ENCODE measurements at regions not wholly inside any gene's neighbourhood (a gene's known extent, or its start where the extent isn't known, plus 50 kb on each side); places are given as distances from the start of the nearest gene placed in this dataset.

DNA sequence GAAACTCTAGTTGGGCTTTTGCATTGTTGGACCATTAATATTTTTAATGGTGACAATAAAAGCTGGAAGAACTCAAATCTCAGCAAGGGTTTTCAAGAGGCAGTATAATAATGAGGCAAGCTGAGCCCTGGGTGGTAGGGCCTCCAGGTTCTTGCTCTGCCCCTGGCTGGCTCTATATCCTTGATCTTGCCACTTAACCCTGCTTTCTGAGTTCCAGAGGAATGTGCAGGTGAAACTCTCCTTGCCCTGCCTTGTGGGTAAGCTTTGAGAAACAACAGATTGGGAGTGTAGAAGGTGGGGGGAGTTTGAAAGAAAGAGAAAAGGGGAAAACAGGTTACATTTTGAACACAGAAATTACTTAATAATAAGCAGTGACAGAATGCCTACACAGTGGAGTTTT is 103.3 kb upstream of the MAP4K3 start:
- no peak for DNase-seq

DNA sequence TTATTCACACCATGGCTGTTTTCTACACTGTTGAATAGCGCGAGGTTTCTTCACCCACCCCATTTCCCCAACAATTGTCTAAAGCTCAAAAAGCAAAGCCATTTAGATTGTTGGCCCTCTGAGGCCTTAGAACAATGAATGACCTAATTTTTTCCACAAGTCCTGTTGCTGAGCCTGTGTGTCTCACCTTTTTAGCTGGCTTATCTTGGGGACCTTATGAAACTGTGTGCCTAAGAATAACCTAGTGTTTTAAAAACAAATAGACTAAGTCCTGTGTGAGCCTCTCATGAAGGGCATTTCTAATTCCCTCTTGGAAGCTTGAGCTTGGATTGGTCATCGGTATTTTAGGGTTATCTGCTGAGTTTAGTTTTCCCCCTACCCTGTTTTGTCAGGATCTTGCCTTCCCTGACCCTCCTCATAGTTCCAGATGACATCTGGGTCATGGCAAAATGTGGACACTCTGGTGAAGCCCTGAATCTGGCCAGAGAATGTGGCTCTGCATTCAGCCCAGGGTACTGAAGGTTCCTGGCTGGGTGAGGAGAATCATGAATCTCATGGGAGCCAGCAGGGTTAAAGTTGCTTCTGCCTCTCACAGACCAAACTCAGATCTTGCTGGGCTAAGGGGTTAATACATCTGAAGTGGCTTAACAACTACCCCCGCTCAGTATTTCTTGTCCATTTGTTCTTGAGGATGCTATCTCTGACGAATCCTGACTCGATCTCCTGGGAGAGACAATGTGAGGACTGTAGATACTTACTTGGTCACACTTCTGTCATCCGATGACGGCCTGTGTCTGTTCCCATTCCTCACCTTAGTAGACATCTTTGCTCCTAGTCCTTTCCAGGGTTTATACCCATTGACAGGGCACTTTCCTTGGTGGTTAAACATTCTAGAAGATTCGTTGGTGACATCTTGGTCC is 104.2 kb upstream of the MAP4K3 start:
- no peak for DNase-seq

DNA sequence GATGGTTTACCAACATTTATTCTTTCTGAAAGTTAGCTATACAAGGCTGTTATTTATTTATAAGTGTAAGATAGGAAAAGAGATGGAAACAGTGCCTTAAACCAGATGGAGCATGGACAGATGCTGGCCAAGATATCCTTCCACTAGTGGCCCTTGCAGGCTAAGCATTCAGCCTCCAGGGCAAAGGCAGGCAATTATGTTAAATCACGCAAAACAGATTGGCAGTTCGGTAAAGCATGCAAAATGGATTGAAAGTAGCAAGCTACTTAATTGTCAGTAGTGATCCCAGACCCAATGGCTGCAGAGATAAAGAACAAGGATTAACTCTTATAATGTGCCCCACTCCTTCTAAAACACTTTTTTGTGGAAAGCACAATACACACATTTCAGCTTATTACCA is 105.4 kb upstream of the MAP4K3 start:
- DNase-seq, result no peak

DNA sequence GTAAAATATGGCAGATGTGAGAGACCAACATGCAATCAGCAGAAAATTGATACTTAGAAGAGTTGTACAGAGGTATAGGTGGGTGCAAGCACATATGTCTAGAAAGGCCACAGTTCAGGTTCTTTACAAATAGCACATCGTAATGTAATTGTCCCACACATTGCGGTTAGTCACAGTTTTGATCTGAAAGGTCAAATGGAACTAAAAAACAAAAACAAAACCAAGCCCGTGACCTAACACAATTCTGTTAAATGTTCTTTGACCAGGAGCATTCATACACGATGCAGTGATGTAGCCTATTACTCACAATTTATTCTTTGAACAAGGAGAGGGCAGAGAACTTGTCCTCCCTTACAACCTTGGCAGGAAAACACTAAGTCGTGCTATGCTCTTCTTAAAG is 108.9 kb upstream of the MAP4K3 start:
- no peak for DNase-seq

DNA sequence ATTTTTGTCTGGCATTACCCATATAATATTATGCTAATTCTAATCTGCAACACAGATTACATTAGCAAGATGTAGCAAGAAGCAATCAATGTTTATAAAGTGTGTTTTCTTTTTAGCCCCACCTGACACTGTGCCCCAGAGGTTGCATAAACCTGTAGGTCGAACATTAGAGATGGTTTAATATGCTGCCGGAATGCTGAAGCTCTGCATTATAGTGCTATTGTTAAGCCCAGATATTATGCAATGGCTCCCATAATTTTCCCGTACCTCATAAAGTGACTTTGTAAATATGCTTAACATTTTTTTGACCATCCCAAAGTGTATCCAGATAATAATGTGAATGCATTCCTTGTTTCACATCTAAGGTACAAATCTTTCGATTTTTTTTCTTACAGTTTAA is 109.3 kb upstream of the MAP4K3 start:
- no peak for DNase-seq

DNA sequence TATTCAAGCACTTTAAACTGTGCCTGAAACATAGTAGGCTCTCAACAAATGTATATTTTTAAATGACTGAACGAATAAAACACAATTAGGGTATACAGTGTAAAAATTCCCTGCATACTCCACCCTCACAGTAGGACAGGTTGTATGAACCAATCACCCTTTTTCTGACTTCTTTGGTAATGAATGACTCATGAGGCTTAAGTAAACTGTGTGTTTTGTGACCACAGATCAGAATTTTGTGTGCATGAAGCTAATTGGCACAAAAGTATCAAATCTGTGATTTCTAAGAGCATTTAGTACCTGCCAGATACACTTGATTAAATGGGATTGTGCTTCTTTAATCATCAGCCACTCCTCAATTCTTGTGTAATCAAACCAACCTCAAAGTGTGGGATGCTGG is 109.9 kb upstream of the MAP4K3 start:
- no peak for DNase-seq

DNA sequence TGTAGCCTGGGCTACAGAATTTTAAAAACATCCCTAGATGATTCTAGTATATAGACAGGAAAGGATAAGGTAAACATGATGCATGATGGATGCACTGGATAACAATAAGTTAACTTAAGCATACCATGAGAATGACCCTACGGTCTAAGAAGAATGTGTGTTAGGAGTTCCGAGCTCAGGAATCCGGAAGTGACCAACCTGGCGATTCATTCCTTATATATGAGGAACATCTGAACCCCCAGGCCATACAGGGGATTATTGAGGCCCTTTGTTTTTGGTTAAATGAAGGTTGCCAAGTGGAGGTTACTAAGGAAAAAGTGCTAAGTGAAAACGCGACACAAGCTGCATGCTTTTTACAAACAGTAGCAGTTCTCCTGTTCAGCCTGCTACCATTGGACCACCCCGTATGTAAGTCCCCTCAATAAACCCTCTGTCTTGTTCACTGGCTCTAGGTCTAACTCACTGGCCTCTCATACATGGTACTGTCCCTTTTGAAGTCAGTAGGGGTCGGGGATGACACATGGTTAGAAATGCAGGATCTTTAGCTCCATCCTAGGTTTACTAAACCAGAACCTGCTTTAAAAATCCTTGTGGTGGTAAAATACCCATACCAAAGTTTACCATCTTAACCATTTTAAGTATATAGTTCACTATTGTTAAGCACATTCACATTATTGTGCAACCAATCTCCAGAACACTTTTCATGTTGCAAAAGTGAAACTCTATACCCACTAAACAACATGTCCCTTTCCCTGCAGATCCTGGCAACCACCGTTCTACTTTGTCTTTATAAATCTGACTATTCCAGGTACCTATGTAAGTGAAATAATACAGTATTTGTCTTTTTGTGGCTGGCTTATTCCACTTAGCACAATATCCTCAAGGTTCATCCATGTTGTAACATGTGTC is 111.0 kb upstream of the MAP4K3 start:
- DNase-seq, result peak; percentile 36

DNA sequence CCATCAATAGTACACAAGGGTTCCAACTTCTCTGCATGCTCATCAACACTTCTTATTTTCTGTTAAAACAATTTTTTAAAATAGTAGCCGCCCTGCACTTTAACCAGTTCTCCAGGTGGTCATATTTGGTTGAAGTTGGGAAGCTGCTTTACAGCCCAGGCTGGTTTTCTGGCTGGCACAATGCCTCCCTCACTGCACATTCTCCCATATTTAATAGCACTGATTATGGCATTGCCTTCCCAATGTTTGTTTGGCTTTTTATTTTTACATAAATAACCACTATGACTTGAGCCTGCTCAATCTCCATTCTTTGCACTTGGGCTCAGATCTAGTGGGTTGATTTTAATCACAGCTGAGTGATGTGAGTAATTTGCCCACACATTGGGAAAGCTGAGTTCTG is 111.9 kb upstream of the MAP4K3 start:
- no peak for DNase-seq

DNA sequence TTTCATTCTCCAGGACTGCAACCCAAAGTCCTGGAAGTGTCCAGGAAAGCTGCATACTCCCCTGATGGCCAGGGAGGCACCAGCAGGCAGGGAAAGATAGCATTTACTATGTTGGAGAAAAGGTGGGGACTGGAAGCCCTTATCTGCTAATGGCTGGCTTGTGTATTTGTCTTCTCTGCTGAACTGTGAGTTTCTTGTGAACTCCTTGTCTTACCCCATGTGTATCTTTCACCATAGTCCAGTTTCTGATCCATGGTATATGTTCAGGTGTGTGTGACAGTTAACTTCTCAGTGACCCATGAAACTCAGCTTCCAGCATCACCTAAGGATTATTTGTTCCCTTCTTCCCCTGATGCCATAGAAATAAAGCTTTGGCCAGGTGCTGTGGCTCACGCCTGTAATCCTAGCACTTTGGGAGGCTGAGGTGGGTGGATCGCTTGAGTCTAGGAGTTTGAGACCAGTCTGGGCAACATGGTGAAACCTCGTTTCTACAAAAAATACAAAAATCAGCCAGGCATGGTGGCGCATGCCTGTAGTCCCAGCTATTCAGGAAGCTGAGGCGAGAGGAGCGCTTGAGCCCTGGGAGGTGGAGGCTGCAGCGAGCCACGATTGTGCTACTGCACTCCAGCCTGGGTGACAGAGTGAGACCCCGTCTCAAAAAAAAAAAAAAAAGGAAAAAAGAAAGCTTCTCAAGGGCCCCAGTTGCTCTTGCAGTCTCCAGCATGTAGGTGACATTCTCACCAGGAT is 112.8 kb upstream of the MAP4K3 start:
- DNase-seq, result no peak

DNA sequence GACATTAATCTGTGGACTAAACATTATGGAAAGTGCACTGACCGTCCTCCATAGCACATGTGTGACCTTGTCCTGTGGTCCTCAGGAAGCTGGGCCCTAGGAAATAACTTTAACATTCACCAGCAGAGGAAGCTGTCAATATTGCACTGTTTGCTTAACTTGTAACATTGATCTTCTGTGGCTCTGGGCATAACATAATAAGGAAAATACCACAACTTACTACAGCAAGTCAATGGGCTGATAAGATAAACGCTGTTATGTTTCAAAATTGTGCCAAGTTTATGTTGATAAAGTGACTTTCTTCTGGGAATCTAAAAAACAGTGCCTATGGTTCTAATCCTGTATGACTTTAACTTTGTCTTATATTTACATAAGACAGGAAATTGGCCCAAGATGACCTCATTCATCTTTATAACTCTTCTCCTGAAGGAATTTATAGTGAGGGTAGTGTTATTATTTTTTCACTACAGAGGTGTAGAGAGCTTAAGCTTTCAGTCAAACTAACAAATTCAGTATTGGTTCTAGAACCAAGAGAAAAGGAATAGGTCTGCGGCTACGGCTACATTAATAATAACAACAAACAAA is 113.7 kb upstream of the MAP4K3 start:
- peak; percentile 11 for DNase-seq

DNA sequence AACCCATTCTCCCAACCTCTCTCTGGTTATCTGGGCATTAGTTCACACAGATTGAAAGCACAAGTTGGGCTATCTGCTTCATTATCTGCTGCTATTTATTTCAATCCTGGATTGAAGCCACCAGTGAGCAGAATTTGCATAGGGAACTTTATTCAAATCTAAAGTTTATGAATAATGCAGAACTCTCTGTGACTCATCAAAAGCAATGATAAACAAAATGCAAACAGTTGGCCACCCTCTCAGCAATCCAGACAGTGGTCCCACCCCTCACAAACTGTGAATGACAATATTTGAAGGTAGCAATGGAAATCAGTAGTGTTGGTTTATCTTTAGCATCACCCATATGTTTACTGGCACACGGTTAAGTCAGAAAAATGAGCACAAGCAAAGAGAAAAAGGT is 106.8 kb upstream of the TMEM178A start:
- DNase-seq, result no peak

DNA sequence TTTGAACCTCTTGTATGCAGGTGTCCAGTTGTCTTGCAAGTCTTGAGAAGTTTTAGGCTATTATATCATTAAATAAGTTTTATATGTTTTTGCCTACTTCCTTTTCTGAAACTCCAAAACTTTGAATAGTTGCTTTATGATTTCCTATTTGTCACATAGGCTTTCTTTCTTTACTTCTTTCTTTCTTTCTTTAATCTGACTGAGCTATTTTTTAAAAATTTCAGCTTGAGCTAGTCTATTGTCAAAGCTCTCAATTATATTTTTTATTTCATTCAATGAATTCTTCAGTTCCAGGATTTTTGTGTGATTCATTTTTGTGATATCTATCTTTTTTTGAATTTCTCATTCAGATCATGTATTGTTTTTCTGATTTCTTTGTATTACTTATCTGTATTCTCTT is 102.1 kb upstream of the TMEM178A start:
- no peak for DNase-seq

DNA sequence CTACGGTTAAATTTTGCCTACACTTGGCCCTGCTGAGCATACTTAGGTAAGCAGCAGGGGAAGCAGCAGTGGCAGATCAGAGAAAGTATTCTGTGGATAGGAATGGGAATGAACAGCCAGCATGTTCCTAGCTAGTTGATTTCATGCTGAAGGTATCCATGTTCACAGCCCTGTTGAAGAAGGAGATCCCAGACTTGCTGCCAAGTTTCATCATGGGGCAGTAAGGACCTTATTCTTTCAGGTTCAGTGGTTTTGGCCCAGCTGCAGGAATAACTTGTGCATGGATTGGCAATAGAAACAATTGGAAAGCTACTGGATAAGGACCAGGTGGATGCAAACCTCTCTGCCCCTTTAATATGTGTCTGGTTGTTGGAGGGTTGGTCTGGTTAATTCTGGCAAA is 98.2 kb upstream of the TMEM178A start:
- DNase-seq, result peak; percentile 26

DNA sequence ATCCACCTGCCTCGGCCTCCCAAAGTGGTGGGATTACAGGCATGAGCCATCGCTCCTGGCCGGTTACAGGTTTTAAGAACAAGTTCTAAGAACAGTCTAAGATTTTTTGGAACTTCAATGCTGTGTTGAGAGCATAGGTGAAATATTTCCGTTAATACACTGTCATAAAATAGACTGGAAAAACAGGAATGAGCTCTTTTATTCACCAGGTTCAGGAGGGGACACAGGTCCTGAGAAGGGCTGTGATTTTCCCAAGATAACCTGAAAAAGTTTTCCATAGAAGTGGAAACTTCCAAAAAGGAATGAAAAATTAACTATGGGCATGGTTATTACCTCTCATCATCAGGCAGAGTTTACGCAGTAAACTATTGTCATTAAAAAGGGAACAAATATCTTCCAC is 97.6 kb upstream of the TMEM178A start:
- DNase-seq, result no peak

DNA sequence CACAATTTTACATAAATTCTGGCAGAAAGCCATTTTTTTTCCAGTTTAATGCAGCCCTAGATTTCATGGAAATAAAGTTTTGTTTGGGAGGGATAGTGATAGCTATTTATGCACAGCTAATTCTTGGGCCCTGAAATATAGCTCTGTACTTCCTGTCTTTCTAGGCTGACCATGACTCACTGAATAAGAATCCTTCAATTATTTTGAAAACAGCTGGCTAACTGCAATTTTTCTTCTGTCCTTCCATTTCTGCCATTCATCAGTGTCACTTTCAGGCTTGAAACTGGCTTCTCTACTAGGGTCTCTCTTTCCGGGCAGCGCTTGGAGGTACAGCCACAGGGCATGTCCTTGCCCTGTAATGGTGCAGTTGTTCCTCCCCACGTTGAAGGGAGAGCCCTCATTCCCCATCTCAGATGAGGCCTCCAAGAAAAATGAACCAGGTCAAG is 97.1 kb upstream of the TMEM178A start:
- DNase-seq, result peak; percentile 85

DNA sequence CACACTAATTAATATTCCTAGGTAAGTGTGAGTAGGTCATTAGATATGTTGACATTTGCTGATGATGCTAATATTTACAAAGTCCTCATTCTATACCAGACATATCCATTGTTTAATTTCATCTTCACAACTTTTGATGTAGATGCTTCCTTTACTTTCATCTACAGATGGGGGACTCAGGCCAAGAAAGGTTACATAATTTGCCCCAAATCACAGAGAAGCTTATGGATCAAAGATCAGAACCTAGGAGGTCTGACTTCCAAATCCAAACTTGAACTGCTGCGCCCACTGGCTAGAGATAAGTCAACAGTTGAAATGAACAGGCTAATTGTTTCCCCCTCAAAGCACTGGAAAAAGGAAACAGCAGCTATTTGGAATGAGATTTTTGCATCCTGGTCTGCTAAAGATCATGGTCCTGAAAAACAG is 95.6 kb upstream of the TMEM178A start:
- no peak for DNase-seq

DNA sequence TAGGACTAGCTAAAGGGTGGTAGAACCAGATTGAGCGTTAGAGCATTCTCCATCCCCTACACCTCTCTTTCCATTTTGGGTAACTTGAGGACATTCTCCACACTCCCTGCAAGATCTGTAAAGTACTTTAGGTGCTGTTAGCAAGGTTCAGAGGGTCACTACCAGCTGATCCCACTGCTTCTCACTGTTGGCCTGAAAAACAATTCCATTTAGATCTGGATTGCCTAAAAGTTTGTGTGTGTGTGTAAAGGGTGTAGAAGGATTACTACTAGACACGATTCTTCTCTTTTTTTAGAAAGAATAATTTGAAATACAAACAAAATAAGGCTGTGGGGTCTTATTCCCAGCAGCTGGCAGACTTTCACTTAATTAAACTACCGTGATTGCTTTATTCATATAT is 95.1 kb upstream of the TMEM178A start:
- no peak for DNase-seq

DNA sequence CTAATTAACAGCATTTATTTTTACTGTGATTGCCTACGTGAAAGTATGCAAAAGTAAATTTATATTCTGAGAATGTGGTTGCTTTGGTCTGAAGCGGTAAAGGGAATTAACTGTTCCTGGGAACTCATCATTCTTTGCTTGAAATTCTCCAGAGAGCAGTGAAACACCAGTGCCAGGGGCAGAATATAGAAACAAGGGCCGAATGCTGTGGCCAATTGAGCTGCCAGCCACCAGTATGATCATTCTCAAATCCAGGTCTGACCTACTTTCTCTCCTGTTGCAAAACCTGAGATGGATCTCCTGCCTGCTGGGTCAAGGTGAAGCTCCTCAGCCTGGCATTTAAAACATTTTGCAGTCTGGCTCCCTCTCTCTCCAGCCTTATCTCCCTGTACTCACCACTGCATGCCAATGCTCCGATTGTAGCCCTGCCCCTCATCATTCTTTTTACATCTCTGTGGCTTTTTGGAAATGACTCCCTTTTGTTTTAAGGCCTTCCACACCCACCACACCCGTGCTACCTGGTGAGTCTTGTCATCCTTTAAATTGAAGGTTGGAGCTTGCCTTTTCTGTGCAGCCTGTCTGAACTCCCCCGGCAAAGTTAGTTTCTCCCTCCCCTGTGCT is 94.5 kb upstream of the TMEM178A start:
- DNase-seq, result peak; percentile 8

DNA sequence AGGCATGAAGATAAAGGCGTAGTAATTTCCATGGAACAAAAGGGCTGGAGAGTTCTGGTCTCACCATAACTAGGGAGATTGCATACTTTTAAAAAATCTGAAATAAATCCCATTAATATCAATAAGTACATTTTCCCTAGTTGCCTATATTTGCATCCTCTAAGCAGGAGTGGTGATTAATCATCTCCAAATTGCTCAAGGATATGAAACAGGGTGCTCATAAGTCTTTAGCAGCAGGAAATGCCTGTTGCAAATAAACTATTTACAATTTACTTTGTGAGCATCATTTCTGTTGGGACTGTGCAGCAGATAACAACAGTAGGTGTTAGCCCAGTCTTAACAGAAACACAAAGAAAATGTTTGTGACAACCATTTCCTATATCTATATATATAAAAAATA is 92.4 kb upstream of the TMEM178A start:
- DNase-seq, result no peak

DNA sequence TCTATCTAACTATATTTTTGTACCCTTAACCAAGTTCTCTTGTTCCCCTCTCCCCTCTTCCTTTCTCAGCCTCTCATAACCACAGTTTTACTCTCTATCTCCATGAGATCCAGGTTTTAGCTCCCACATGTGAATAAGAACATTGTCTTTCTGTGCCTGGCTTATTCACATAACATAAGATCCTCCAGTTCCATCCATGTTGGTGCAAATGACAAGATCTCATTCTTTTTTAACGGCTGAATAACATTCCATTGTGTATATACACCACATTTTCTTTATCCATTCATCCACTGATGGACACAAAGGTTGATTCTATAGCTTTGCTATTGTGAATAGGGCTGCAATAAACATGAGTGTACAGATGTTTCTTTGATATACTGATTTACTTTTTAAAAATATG is 83.9 kb upstream of the TMEM178A start:
- DNase-seq, result no peak

DNA sequence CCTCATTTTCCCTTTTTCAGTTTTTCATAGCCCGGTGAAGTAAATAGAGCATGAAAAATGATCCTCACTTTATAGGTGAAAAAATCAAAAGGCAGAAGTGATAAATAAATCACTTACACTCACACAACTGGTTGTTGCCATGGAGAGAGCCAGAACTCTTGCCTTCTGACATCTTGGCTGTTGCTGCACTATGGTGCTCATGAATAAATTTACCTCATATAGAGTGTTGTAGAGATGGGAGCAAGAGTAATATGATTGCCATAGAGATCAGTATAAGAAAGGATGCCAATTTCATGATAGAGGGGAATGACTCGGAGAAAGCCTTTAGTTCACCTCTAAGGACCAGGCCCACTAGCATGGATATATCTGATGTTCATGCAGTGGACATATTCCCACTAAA is 82.5 kb upstream of the TMEM178A start:
- no peak for DNase-seq

DNA sequence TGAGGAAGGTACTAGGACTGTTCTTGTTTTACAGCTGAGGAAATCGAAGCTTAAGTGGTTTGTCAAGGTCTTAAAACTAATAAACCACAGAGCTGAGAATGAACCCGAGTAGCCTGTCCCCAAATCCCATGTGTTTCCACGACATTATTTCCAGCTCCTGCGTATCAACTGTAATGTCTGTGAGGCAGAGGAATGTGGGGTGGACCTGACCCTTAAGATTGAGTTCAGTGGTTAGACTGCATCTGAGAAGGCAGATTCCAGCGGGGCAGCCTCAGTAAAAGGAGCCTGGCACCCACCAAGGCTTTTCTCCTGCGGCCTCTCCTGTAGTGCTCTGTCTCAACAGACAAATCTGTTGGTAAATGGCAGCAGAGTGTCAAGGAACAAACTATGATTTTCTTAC is 81.9 kb upstream of the TMEM178A start:
- no peak for DNase-seq

All from fibroblast of skin of right quadriceps (primary cell).